Left ventricle myocardium inferior (tissue), 1 donor: ENCODE measurements at regions not wholly inside any gene's neighbourhood (a gene's known extent, or its start where the extent isn't known, plus 50 kb on each side); places are given as distances from the start of the nearest gene placed in this dataset.

Experiments
- DNase-seq: peaks from one replicate; pipeline ENCODE4 v3.0.0-alpha.2; 2020
- H3K27ac ChIP-seq: fragments of 200-600 bp; replicated peaks from 2 replicates; pipeline ENCODE4 v1.8.0; 2021
- H3K27me3 ChIP-seq: fragments of 200-600 bp; 2 replicates; pipeline ENCODE4 v1.8.0; 2021; ENCODE audit warnings: low read depth
- H3K36me3 ChIP-seq: fragments of 200-600 bp; 2 replicates; pipeline ENCODE4 v1.8.0; 2021
- H3K4me1 ChIP-seq: fragments of 200-600 bp; 2 replicates; pipeline ENCODE4 v1.8.0; 2021
- H3K4me3 ChIP-seq: fragments of 200-600 bp; 2 replicates; pipeline ENCODE4 v1.8.0; 2021; ENCODE audit warnings: mild to moderate bottlenecking, moderate library complexity
- H3K9me3 ChIP-seq: fragments of 200-600 bp; replicated peaks from 2 replicates; pipeline ENCODE4 v1.8.0; 2021
- intact Hi-C: fragments of 100-400 bp; cut with micrococcal nuclease; formaldehyde crosslinking; loops from one replicate; pipeline ENCODE4 v1.11.0; 2022
- TF ChIP-seq, protein P1 (sequence below): fragments of 200-600 bp; IDR thresholded peaks from 2 replicates; pipeline ENCODE4 v1.8.0; 2021; ENCODE audit warnings: antibody characterized with exemption, mild to moderate bottlenecking, borderline replicate concordance
- donor health status: DM: no; HTN: yes; CAD: no; lungs with severe emphysema.

DNA sequence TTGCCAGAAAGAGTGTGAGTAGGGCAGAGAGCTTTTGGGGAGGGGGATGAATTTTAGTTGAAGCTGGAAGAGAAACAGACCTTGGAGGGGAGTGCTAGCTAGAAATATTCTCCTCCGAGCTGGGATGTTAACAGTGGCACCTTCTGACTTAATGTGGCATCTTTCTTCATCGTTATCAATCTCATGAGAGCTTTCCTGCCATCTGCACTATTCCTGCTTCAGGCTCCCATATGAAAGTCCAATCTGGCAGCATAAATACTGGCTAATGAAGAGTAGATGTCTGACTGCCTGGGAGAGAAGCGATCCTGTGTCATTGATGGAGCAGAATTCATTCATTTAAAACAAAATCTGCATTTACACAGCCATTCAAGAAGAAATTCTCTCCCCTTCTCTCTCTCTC lies 284.5 kb downstream of the TMEM38B start:
- intact Hi-C loops: no loop called here
- no peak for DNase-seq
- TF ChIP-seq, protein P1, sequence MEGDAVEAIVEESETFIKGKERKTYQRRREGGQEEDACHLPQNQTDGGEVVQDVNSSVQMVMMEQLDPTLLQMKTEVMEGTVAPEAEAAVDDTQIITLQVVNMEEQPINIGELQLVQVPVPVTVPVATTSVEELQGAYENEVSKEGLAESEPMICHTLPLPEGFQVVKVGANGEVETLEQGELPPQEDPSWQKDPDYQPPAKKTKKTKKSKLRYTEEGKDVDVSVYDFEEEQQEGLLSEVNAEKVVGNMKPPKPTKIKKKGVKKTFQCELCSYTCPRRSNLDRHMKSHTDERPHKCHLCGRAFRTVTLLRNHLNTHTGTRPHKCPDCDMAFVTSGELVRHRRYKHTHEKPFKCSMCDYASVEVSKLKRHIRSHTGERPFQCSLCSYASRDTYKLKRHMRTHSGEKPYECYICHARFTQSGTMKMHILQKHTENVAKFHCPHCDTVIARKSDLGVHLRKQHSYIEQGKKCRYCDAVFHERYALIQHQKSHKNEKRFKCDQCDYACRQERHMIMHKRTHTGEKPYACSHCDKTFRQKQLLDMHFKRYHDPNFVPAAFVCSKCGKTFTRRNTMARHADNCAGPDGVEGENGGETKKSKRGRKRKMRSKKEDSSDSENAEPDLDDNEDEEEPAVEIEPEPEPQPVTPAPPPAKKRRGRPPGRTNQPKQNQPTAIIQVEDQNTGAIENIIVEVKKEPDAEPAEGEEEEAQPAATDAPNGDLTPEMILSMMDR: no peak
- Histone ChIP-seq H3K36me3 (no peaks in the 10 kb centered on the region), H3K27ac (no peak overlapping the region), H3K4me3 (no peak overlapping the region), H3K9me3 (no peaks in the 10 kb centered on the region), H3K4me1 (no peaks in the 10 kb centered on the region), H3K27me3 (no peaks in the 10 kb centered on the region)

DNA sequence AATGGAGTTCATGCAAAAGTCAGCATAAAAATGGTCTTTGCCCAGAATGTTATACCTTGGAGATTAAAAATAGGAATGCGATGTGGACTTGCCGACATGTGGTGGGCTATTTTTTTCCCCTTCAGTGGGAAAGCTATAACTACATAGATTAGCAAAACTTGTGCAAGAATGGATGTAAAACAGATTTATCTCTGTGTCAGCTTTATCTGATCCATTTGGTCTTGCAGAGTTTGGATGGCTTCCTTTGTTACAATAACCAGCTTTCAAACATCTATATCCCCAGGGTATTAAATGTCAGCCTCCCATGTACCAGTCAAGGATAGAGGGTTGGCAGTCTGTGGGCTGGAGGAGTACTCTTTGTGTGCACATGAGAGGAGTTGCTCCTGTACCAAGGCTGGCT lies 284.9 kb downstream of the TMEM38B start:
- Histone ChIP-seq H3K9me3 (no peaks in the 10 kb centered on the region), H3K36me3 (no peaks in the 10 kb centered on the region), H3K27ac (no peak overlapping the region), H3K4me3 (no peak overlapping the region), H3K27me3 (no peaks in the 10 kb centered on the region), H3K4me1 (no peaks in the 10 kb centered on the region)
- intact Hi-C loops: no loop called here
- DNase-seq: no peak
- TF ChIP-seq, protein P1: no peak

DNA sequence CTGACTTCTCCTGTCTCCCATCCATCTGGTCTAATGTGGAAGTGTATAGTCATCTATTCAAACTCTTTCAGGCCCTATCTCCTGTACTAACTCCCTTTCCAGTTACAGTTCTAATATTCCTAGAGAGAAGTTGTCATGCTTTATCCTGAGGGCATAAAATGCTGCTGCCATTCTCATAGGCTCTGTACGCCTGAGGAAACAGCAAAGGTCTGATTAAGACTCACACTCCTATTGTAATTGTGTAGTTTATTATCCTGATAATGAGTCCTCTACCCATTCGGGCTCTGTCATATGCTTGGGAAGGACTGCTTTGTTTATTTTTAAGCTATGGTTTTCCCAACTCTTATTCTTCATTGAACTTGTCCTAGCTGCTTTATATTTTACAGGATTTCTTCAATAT lies 290.4 kb downstream of the TMEM38B start:
- TF ChIP-seq, protein P1: no peak
- intact Hi-C loops: no loop called here
- H3K27me3 ChIP-seq: no peaks in the 10 kb centered on the region

DNA sequence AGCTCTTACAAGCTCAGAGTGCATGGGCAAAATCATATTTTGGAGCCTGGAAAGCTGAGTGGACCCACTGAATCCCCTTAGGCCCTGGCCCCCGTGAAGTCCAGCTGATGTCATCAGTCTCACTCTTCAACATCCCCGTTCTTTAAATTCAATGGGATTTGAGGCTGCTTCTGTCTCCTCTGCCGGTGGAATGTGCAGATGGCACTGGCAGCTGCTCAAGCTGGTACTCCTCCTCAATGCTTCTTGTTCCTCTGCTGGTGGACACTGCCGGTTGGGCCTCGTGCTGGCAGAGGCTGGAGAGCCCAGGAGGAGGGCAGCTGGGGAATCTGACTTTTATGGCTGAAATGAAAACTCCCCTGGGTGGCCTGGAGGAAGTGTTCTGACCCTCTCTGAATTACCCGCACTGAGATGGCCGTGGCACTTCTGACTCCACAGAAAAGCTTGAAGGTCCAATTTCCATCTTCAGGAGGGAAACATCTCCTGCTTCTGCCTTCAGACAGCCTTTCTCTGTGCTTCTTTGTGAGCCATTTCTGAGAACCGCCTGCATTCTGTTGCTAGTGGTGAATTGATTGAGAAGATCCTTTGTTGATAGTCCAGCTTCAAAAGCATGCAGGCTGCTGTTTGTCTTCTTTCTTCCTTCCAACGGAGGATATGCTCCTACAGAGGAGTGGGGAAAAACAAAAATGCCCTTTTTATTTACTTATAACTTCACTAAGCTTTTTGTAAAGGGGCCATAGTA lies 298.9 kb downstream of the TMEM38B start:
- H3K36me3 ChIP-seq: no peaks in the 10 kb centered on the region
- DNase-seq: no peak
- intact Hi-C loops: no loop called here
- H3K27me3 ChIP-seq: no peaks in the 10 kb centered on the region
- no peaks in the 10 kb centered on the region for H3K9me3 ChIP-seq
- TF ChIP-seq, protein P1: no peak
- H3K4me3 ChIP-seq: no peak overlapping the region
- no peaks in the 10 kb centered on the region for H3K4me1 ChIP-seq
- H3K27ac ChIP-seq: no peak overlapping the region

More for the DNA sequence above, 290.4 kb downstream of the TMEM38B start:
- H3K27ac ChIP-seq: no peak overlapping the region
- no peak for DNase-seq
- no peaks in the 10 kb centered on the region for H3K4me1 ChIP-seq
- no peak overlapping the region for H3K4me3 ChIP-seq
- H3K36me3 ChIP-seq: no peaks in the 10 kb centered on the region
- H3K9me3 ChIP-seq: no peaks in the 10 kb centered on the region

DNA sequence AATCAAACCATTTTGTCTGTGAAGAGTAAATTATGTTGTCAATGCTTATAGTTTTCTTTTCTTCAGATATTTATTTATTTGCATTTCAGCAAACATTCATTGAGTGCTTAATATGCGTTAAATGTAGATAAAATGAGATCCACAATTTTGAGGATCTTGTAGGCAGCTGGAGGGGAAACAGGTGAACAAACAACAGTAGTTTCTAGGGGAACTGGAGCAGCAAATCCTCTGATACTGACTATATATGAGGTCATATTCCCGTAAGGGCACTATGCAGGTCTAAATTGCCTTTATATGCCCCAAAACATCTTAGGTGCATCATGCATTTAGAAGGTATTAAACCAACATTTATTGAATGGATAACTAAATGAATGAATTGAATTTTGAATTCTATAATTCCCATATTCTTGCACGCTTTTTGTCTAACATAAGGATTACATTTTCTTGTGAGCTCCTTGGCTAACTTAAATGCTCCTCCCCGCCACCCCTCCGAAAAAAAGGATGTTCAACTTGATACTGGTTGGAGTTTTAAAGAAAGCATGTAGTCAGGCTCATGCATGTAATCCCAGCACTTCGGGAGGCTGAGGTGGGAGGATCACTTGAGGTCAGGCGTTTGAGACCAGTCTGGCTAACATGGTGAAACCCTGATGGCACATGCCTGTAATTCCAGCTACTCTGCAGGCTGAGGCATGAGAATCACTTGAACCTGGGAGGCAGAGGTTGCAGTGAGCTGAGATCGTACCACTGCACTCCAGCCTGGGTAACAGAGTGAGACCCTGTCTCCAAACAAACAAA lies 299.8 kb downstream of the TMEM38B start:
- TF ChIP-seq, protein P1: no peak

More for the DNA sequence above, 299.8 kb downstream of the TMEM38B start:
- no peak for DNase-seq
- H3K4me1 ChIP-seq: no peaks in the 10 kb centered on the region
- H3K36me3 ChIP-seq: no peaks in the 10 kb centered on the region
- no peak overlapping the region for H3K4me3 ChIP-seq
- no peaks in the 10 kb centered on the region for H3K27me3 ChIP-seq
- no peak overlapping the region for H3K27ac ChIP-seq
- intact Hi-C loops: no loop called here
- H3K9me3 ChIP-seq: no peaks in the 10 kb centered on the region
